ENCODE measurements at regions not wholly inside any gene's neighbourhood (a gene's known extent, or its start where the extent isn't known, plus 50 kb on each side); places are given as distances from the start of the nearest gene placed in this dataset.

GRCh38 chr7:120218712-120219111 lies 54.3 kb upstream of the KCND2 start:
- 0 out of 4 replicates have a peak, but pooled peaks cover 0 to 2% of the 10 kb centered on the region in 2 experiments for H3K27me3 ChIP-seq (replicated peaks in 1 of 2; ENCODE audit: control insufficient read depth in 2 of 2, insufficient read depth in 2 of 2, low read length in 1 of 2)
- RAD21 ChIA-PET (ENCODE audit: unreplicated experiment) = no interaction called here
- FAIRE-seq = no peak
- no TSS peak for BruUV-seq (replicated peaks)
- no peaks in the 10 kb centered on the region for H3K36me3 ChIP-seq (ENCODE audit: control insufficient read depth in 2 of 2, insufficient read depth in 2 of 2, low read length in 1 of 2)
- intact Hi-C loops (cut with micrococcal nuclease; ENCODE audit: unreplicated experiment) = no loop called here
- SMC1A ChIA-PET (ENCODE audit: uncharacterized antibody, unreplicated experiment) = interaction anchor here (1.2 kb wide), 1 partner anchor 12 kb away, joined by 5 read pairs; no protein-coding TSS in a partner anchor
- POLR2A ChIA-PET = no interaction called here
- CTCF ChIA-PET = interaction anchor here (2.0 kb wide), 1 partner anchor 9 kb away, joined by 7 read pairs; no protein-coding TSS in a partner anchor
- no peaks in the 10 kb centered on the region for H3K4me1 ChIP-seq (ENCODE audit: control insufficient read depth, insufficient read depth, low read length)
- no peak overlapping the region for H3K4me2 ChIP-seq (ENCODE audit: control insufficient read depth, insufficient read depth)
- no peaks in the 10 kb centered on the region for H3K9me3 ChIP-seq (replicated peaks; ENCODE audit: control insufficient read depth, insufficient read depth, low read length)
- no peaks in the 10 kb centered on the region for H4K20me1 ChIP-seq (ENCODE audit: control insufficient read depth, insufficient read depth)
- no peak overlapping the region for H2AFZ ChIP-seq (ENCODE audit: control insufficient read depth, low read depth, low read length)
- TF ChIP-seq NFYB (IDR thresholded peaks at IDR 0.05; ENCODE audit: insufficient read depth, low read depth, low read length) (no peak), NFYA (IDR thresholded peaks at IDR 0.05; ENCODE audit: borderline replicate concordance, low read depth, low read length) (no peak), KAT2A (conservative IDR thresholded peaks at IDR 0.05; ENCODE audit: control insufficient read depth, low read depth, low read length) (no peak), ZBTB11 (CRISPR knock-in tag; IDR thresholded peaks at IDR 0.05) (no peak), FOXM1 (IDR thresholded peaks at IDR 0.05; ENCODE audit: low read depth, low read length) (no peak), RAD51 (IDR thresholded peaks at IDR 0.05) (no peak), IKZF2 (IDR thresholded peaks at IDR 0.05) (no peak), ZNF274 (IDR thresholded peaks at IDR 0.05; ENCODE audit: insufficient read depth, insufficient read length) (no peak), IKZF1 (conservative IDR thresholded peaks at IDR 0.05) (no peak), RELA (IDR thresholded peaks at IDR 0.05; ENCODE audit: borderline replicate concordance, partially characterized antibody) (no peak), SPI1 (IDR thresholded peaks at IDR 0.05; ENCODE audit: borderline replicate concordance, insufficient read depth, low read depth, low read length) (no peak), GABPA (IDR thresholded peaks at IDR 0.05; ENCODE audit: low read depth) (no peak), ZBTB4 (CRISPR knock-in tag; IDR thresholded peaks at IDR 0.05) (no peak)
- H3K4me3 ChIP-seq = no peak overlapping the region
- DNase-seq (ENCODE audit: low read depth, low spot score) = no peak
- H3K27ac ChIP-seq (ENCODE audit: control insufficient read depth, insufficient read depth) = no peak overlapping the region
- no peak overlapping the region for H3K9ac ChIP-seq (ENCODE audit: control insufficient read depth, insufficient read depth, low read length)
- in situ Hi-C loops (cut with MboI) = no loop called here
- no peaks in the 10 kb centered on the region for H3K79me2 ChIP-seq (ENCODE audit: control insufficient read depth, insufficient read depth, low read length)
- ATAC-seq = no peak
